ENCODE measurements at regions not wholly inside any gene's neighbourhood (a gene's known extent, or its start where the extent isn't known, plus 50 kb on each side); places are given as distances from the start of the nearest gene placed in this dataset.

GRCh38 chr4:111869339-111869738 lies 275.9 kb upstream of the FAM241A start:
- no peak for DNase-seq (ENCODE audit: missing footprints)
- ATAC-seq: no peak
- intact Hi-C loops (cut with DNase I): no loop called here

- intact Hi-C loops (cut with DNase I): no loop called here
- DNase-seq (ENCODE audit: missing footprints) (no peak), ATAC-seq (no peak)
These were observed 273.5 kb upstream of the FAM241A start for GRCh38 chr4:111871802-111872201.

GRCh38 chr4:111873801-111874200 lies 271.5 kb upstream of the FAM241A start:
- no peak for DNase-seq (ENCODE audit: missing footprints)
- intact Hi-C loops (cut with DNase I): no loop called here
- ATAC-seq: no peak

DNA sequence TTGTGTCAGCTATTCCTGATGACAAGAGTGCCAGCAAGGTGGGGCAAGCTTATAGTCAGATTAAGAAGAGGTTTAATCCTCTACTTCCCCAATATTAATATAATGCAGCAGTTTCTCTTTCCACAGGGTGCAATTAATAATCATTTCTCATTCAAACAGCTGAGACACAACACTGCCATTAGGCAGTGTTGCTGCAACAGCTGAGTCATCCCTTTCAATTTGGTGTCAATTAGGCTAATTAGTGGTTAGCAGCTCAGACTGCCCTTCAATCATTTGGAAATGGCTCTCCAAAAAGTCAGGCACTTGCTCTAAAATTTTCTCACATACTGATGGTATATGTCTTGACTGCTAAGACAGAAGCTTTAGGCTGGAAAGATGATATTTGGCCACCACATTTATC lies 265.7 kb upstream of the FAM241A start:
- no peak for DNase-seq (ENCODE audit: missing footprints)
- no peak for ATAC-seq
- intact Hi-C loops (cut with DNase I): no loop called here

DNA sequence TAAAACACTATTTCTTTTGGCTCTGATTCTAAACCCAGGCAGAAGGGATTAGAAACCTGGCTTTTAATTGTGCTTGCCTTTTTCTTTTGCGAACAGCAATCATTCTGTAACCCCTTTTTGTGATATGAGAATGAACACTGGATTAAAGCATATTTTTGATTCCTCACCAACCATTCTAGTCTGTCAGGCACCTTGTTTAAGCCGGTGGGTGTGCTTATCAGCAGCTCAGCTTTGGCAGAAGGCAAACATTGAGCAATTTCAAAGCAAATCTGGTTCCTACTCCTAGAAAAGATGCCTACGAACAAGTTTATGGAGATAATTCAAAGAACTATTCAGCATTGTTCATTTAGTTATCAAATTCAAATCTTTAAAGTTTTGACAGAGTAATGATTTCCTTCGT lies 265.1 kb upstream of the FAM241A start:
- intact Hi-C loops (cut with DNase I): no loop called here
- ATAC-seq: no peak
- no peak for DNase-seq (ENCODE audit: missing footprints)

GRCh38 chr4:111883557-111883999 lies 261.7 kb upstream of the FAM241A start:
- ATAC-seq: no peak
- DNase-seq (ENCODE audit: missing footprints): no peak
- intact Hi-C loops (cut with DNase I): no loop called here

- DNase-seq (ENCODE audit: missing footprints): no peak
- ATAC-seq: no peak
- intact Hi-C loops (cut with DNase I): no loop called here
These were observed 254.8 kb upstream of the FAM241A start for GRCh38 chr4:111890412-111890811.

DNA sequence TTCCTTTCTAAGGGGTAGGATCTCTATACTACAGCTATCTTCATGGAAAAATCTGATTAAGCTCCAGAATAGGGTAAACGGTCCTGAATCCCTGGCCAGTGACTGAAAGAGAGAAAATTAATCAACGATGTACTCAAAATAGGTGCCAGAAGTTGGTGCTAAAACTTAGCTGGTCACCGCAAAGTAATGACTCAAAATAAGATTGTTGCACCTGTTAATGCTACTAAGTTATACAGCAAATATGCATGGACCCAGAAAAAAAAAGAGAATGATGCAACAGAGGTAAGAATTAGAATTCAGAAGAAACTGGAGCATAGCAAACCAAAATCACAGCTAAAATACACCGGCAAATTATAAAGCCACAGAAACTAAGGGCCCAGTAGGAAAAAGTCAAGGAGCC lies 239.7 kb upstream of the FAM241A start:
- intact Hi-C loops (cut with DNase I): no loop called here
- no peak for ATAC-seq
- no peak for DNase-seq (ENCODE audit: missing footprints)

GRCh38 chr4:111919639-111920038 lies 225.6 kb upstream of the FAM241A start:
- ATAC-seq (no peak), DNase-seq (ENCODE audit: missing footprints) (no peak)
- intact Hi-C loops (cut with DNase I): no loop called here

GRCh38 chr4:111921714-111922113 lies 223.5 kb upstream of the FAM241A start:
- intact Hi-C loops (cut with DNase I): no loop called here
- DNase-seq (ENCODE audit: missing footprints): no peak
- ATAC-seq: no peak

DNA sequence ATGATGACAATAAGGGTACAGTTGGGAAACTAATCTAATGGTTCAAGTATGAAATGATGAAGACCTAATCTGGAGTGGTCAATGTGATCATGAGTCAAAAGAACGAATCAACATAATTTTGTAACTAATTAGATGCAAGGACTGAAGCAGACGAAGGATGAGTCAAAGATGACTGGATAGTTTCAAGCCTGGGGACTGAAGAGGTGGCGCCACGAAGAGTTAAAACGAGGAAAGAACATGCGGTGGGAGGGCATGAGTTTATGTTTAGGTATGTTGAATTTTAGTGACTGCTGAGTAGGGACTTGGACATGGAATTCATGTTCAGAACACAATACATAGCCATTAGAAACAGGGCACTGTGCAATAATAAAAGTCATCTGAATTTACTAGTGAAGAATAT lies 221.5 kb upstream of the FAM241A start:
- ATAC-seq: no peak
- intact Hi-C loops (cut with DNase I): no loop called here
- no peak for DNase-seq (ENCODE audit: missing footprints)

- ATAC-seq (no peak), DNase-seq (ENCODE audit: missing footprints) (no peak)
- intact Hi-C loops (cut with DNase I): no loop called here
These were observed 220.6 kb upstream of the FAM241A start for GRCh38 chr4:111924696-111925095.

DNA sequence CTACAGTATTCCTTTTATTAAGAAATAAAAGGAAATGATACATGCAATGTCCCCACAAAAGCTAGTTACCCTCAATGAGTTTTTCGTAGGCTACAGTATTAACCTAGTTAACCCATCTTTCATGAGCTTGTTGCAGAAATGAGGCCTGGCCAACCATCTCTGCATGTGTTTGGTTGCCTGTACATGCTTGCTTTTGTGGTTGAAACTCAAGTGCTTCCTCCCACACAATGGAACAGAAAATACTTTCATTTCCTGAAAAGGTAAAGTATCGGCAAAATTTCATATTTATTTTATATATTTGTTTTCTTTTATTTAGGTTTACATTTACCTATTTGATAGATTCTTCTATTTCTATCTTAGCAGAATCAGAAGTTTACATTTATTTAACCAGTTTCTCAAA lies 214.6 kb upstream of the FAM241A start:
- no peak for ATAC-seq
- intact Hi-C loops (cut with DNase I): no loop called here
- DNase-seq (ENCODE audit: missing footprints): no peak

- intact Hi-C loops (cut with DNase I): no loop called here
- ATAC-seq: no peak
- DNase-seq (ENCODE audit: missing footprints): no peak
These were observed 211.6 kb upstream of the FAM241A start for GRCh38 chr4:111933703-111934102.

DNA sequence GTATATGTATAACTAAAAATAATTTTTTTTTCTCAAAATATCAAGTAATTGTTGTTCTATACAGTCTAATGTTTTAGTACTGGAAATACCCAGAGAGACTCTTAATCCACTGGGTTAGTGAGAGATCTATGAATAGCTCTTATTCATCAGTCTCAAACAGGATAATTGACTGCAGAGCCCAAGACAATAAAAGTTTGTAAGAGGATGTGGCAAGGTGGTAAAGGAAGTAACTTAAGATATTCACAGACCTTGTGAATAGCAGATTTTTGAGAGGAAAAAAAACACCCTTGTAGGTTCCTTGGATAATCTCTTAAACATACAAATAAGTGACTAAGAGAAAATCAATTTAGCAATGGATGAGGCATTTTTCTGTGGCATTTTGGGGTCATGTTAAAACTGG lies 210.9 kb upstream of the FAM241A start:
- no peak for DNase-seq (ENCODE audit: missing footprints)
- intact Hi-C loops (cut with DNase I): no loop called here
- no peak for ATAC-seq

DNA sequence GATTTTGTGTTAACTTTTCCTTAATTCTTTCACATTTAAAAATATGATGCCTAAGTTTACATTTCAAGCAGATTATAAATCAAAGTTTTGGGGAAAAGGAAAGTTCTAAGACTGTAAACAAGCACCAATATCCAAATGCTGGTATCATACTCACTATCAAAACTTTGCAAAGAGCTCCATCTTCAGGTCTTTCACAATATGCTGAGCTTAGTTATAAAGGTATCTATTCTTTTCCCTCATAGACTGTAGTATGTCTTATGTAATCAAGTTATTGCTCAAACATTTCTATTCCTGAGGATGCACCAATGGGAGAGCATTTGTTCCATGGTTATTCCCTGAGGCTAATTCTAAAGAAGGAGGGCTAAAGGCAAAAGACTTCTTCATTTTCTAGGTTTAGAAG lies 207.9 kb upstream of the FAM241A start:
- intact Hi-C loops (cut with DNase I): no loop called here
- ATAC-seq (no peak), DNase-seq (ENCODE audit: missing footprints) (no peak)

DNA sequence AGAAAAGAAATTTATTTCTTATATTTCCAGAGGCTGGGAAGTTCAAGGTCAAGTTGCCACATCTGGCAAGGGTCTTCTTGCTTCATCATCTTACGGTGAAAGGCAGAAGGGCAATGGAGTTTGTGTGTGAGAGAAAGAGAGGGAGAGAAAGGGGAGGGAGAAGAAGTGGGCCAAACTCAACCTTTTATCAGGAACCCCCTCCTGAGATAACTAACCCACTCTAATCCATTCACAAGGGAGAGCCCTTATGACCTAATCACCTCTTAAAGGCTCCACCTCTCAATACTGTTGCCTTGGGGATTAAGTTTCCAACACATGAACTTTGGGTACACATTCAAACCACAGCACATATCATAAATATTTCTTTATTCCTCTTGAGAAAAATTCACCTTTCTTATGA lies 203.3 kb upstream of the FAM241A start:
- DNase-seq (ENCODE audit: missing footprints): no peak
- intact Hi-C loops (cut with DNase I): no loop called here
- ATAC-seq: no peak

GRCh38 chr4:111943796-111944203 lies 201.5 kb upstream of the FAM241A start:
- intact Hi-C loops (cut with DNase I): no loop called here
- DNase-seq (ENCODE audit: missing footprints): no peak
- no peak for ATAC-seq

- intact Hi-C loops (cut with DNase I): no loop called here
- ATAC-seq: no peak
These were observed 200.2 kb upstream of the FAM241A start for GRCh38 chr4:111945014-111945413.

GRCh38 chr4:111946800-111947199 lies 198.5 kb upstream of the FAM241A start:
- intact Hi-C loops (cut with DNase I): no loop called here
- ATAC-seq (no peak), DNase-seq (ENCODE audit: missing footprints) (no peak)

More at GRCh38 chr4:111945014-111945413, 200.2 kb upstream of the FAM241A start:
- DNase-seq (ENCODE audit: missing footprints): no peak

GRCh38 chr4:111952688-111953087 lies 192.6 kb upstream of the FAM241A start:
- ATAC-seq: no peak
- intact Hi-C loops (cut with DNase I): no loop called here
- no peak for DNase-seq (ENCODE audit: missing footprints)

GRCh38 chr4:111954550-111954949 lies 190.7 kb upstream of the FAM241A start:
- DNase-seq (ENCODE audit: missing footprints): no peak
- intact Hi-C loops (cut with DNase I): no loop called here

More at GRCh38 chr4:111954550-111954949, 190.7 kb upstream of the FAM241A start:
- ATAC-seq: no peak
